ENCODE measurements at regions not wholly inside any gene's neighbourhood (a gene's known extent, or its start where the extent isn't known, plus 50 kb on each side); places are given as distances from the start of the nearest gene placed in this dataset.

- peak; percentile 75 for DNase-seq (ENCODE audit: low spot score)
- in situ Hi-C loops (cut with MboI; ENCODE audit: low sequenced_read_pairs, unreplicated experiment) = no loop called here
- TF ChIP-seq CTCF (IDR thresholded peaks at IDR 0.05; ENCODE audit: borderline replicate concordance, control extremely low read depth, extremely low read depth, insufficient read depth, missing control alignments) = peak; percentile 59
These were observed 210.0 kb upstream of the STK26 start for GRCh38 chrX:131812847-131813825.

DNA sequence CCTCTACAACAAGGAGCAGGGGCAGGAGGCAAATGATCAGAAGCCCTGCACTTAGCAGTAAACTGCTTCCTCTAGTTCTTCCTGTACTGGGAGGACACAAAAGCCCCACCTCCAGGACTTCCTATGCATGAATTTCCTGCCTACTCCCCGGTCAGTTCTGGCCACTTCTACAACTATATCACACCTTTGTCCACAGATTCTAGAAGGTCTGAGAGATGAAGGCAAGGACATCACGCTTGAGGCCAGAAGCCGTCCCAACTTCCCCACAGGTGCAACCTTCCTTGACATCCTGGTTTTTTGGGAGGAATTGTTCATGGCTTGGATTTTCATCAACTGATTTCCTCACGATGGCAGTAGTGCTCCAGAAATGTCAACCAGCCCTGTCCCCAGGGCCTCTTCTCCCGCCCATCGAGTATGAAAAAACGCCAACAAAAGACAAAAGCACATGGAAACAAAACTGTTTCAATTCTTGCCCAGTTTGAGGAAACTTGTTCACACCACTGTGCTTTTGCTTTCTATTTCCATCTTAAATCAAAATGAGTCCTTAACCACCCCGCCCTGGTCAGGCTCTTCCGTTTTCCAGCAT is 206.5 kb upstream of the STK26 start:
- in situ Hi-C loops (cut with MboI; ENCODE audit: low sequenced_read_pairs, unreplicated experiment) = no loop called here
- DNase-seq (ENCODE audit: low spot score) = peak; percentile 39
- peak; percentile 20 for TF ChIP-seq CTCF (IDR thresholded peaks at IDR 0.05; ENCODE audit: borderline replicate concordance, control extremely low read depth, extremely low read depth, insufficient read depth, missing control alignments)

GRCh38 chrX:131818297-131818936 is 204.7 kb upstream of the STK26 start:
- no peak for DNase-seq (ENCODE audit: low spot score)
- TF ChIP-seq CTCF (IDR thresholded peaks at IDR 0.05; ENCODE audit: borderline replicate concordance, control extremely low read depth, extremely low read depth, insufficient read depth, missing control alignments) = no peak
- in situ Hi-C loops (cut with MboI; ENCODE audit: low sequenced_read_pairs, unreplicated experiment) = no loop called here

GRCh38 chrX:131821945-131822622 is 201.0 kb upstream of the STK26 start:
- no peak for DNase-seq (ENCODE audit: low spot score)
- in situ Hi-C loops (cut with MboI; ENCODE audit: low sequenced_read_pairs, unreplicated experiment) = no loop called here
- no peak for TF ChIP-seq CTCF (IDR thresholded peaks at IDR 0.05; ENCODE audit: borderline replicate concordance, control extremely low read depth, extremely low read depth, insufficient read depth, missing control alignments)

- no peak for TF ChIP-seq CTCF (IDR thresholded peaks at IDR 0.05; ENCODE audit: borderline replicate concordance, control extremely low read depth, extremely low read depth, insufficient read depth, missing control alignments)
- no peak for DNase-seq (ENCODE audit: low spot score)
- in situ Hi-C loops (cut with MboI; ENCODE audit: low sequenced_read_pairs, unreplicated experiment) = loop anchor here (25.0 kb wide), 1 partner anchor 786 kb away; no protein-coding TSS in a partner anchor
These were observed 196.5 kb upstream of the STK26 start for GRCh38 chrX:131826572-131826971.

DNA sequence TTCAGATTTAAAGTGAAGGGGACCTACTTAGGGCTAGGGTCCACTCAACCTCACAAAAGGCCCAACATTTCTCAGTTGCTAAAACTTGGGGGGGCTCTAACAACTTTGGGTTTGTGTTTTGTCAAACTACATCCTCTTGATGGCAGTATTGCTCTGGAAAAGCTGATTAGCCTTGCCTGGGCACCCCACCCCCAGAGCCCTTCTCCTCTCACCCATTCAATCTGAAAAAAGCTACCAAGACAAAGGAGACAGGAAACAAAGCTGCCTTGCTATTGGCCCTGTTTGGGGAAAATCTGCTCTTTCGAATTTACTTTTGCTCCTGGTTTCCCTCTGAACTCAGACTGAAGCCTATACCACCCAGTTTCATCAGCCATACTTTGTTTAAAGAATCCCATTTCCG is 195.2 kb upstream of the STK26 start:
- DNase-seq (ENCODE audit: low spot score) = no peak
- peak; percentile 22 for TF ChIP-seq CTCF (IDR thresholded peaks at IDR 0.05; ENCODE audit: borderline replicate concordance, control extremely low read depth, extremely low read depth, insufficient read depth, missing control alignments)
- in situ Hi-C loops (cut with MboI; ENCODE audit: low sequenced_read_pairs, unreplicated experiment) = loop anchor here (25.0 kb wide), 1 partner anchor 784 kb away; no protein-coding TSS in a partner anchor
